MCF 10A (cell line): ENCODE measurements at regions not wholly inside any gene's neighbourhood (a gene's known extent, or its start where the extent isn't known, plus 50 kb on each side); places are given as distances from the start of the nearest gene placed in this dataset.

ENCODE experiments used
- BruUV-seq: library from RNA; stranded (reverse); fragments of 400-500 nt; replicated peaks from 2 replicates; lab custom pipeline; 2021; lab: Mats Ljungman, UMichigan
- CTCF ChIA-PET: fragments of 300-600 bp; sonication (Branson Sonifier 250); formaldehyde crosslinking; extraction: SDS; loops from one replicate; lab custom pipeline; 2021; ENCODE audit warnings: antibody characterized with exemption, inconsistent platforms; lab: Yijun Ruan, JAX
- POLR2A ChIA-PET: fragments of 300-600, 350-650 bp; sonication (Branson Sonifier 250); formaldehyde crosslinking; extraction: SDS; loops from one replicate; lab custom pipeline; 2020; ENCODE audit warnings: antibody characterized with exemption, inconsistent platforms; lab: Yijun Ruan, JAX
- DNase-seq: peaks from one replicate; pipeline ENCODE4 v3.0.0-alpha.2; 2018; ENCODE audit not compliant: unreplicated experiment
- H3K27ac Mint-ChIP-seq: one replicate; pipeline ENCODE4 v1.8.0; 2022; ENCODE audit warnings: mild to moderate bottlenecking, low read depth, mixed read lengths; ENCODE audit not compliant: unreplicated experiment
- H3K27me3 Mint-ChIP-seq: one replicate; pipeline ENCODE4 v1.8.0; 2022; ENCODE audit warnings: mixed read lengths; ENCODE audit not compliant: insufficient read depth, unreplicated experiment
- H3K36me3 Mint-ChIP-seq: one replicate; pipeline ENCODE4 v1.8.0; 2022; ENCODE audit warnings: mild to moderate bottlenecking, moderate library complexity, mixed read lengths; ENCODE audit not compliant: insufficient read depth, unreplicated experiment
- H3K4me1 Mint-ChIP-seq: one replicate; pipeline ENCODE4 v1.8.0; 2022; ENCODE audit warnings: mixed read lengths; ENCODE audit not compliant: insufficient read depth, unreplicated experiment
- H3K4me3 Mint-ChIP-seq: one replicate; pipeline ENCODE4 v1.8.0; 2022; ENCODE audit warnings: mild to moderate bottlenecking, moderate library complexity, mixed read lengths; ENCODE audit not compliant: unreplicated experiment
- H3K9me3 Mint-ChIP-seq: one replicate; pipeline ENCODE4 v1.8.0; 2022; ENCODE audit warnings: mixed read lengths; ENCODE audit not compliant: unreplicated experiment
- CTCF ChIP-seq: fragments of 200-600 bp; IDR thresholded peaks from one replicate; pipeline ENCODE4 v1.8.0; 2022; ENCODE audit warnings: antibody characterized with exemption, mild to moderate bottlenecking; ENCODE audit not compliant: unreplicated experiment
- intact Hi-C: fragments of 100-400 bp; cut with micrococcal nuclease; formaldehyde crosslinking; loops from 2 replicates; pipeline ENCODE4 v1.14.1; 2022

GRCh38 chr5:110342683-110343082 is 383.8 kb downstream of the TMEM232 start:
- peaks cover 4% of the 10 kb centered on the region for H3K4me1 Mint-ChIP-seq
- no TSS peak for BruUV-seq
- ChIA-PET CTCF (interaction anchor here (0.7 to 2.8 kb wide), 7 partner anchors 9 to 859 kb away, joined by 3 to 15 read pairs (median 3); no protein-coding TSS in a partner anchor), POLR2A (interaction anchor here (0.7 to 0.8 kb wide), 2 partner anchors 16 to 232 kb away, joined by 4 to 5 read pairs; no protein-coding TSS in a partner anchor)
- DNase-seq, result no peak
- no peaks in the 10 kb centered on the region for H3K27me3 Mint-ChIP-seq
- TF ChIP-seq CTCF, result no peak
- H3K36me3 Mint-ChIP-seq, result no peaks in the 10 kb centered on the region
- intact Hi-C loops, result loop anchor here (2.0 to 10.0 kb wide), 2 partner anchors 282 to 652 kb away; no protein-coding TSS in a partner anchor
- H3K4me3 Mint-ChIP-seq, result no peak overlapping the region
- H3K27ac Mint-ChIP-seq, result no peak overlapping the region
- H3K9me3 Mint-ChIP-seq, result no peaks in the 10 kb centered on the region

GRCh38 chr5:110343616-110344015 is 382.9 kb downstream of the TMEM232 start:
- Mint-ChIP-seq H3K27me3 (no peaks in the 10 kb centered on the region), H3K4me3 (no peak overlapping the region), H3K27ac (no peak overlapping the region), H3K4me1 (peaks cover 4% of the 10 kb centered on the region), H3K36me3 (no peaks in the 10 kb centered on the region), H3K9me3 (no peaks in the 10 kb centered on the region)
- intact Hi-C loops, result loop anchor here (2.0 to 10.0 kb wide), 2 partner anchors 281 to 653 kb away; no protein-coding TSS in a partner anchor
- no peak for TF ChIP-seq CTCF
- no TSS peak for BruUV-seq
- peak; percentile 27 for DNase-seq
- ChIA-PET CTCF (interaction anchor here (0.6 to 2.8 kb wide), 6 partner anchors 9 to 933 kb away, joined by 3 to 15 read pairs (median 3); no protein-coding TSS in a partner anchor), POLR2A (interaction anchor here (0.7 kb wide), 1 partner anchor 17 kb away, joined by 4 read pairs; no protein-coding TSS in a partner anchor)

- Mint-ChIP-seq H3K27ac (no peak overlapping the region), H3K4me1 (peaks cover 4% of the 10 kb centered on the region), H3K9me3 (no peaks in the 10 kb centered on the region), H3K27me3 (no peaks in the 10 kb centered on the region), H3K4me3 (no peak overlapping the region), H3K36me3 (no peaks in the 10 kb centered on the region)
- ChIA-PET POLR2A (no interaction called here), CTCF (no interaction called here)
- DNase-seq, result no peak
- BruUV-seq, result no TSS peak
- intact Hi-C loops, result loop anchor here (10.0 kb wide), 1 partner anchor 279 kb away; no protein-coding TSS in a partner anchor
- no peak for TF ChIP-seq CTCF
These were observed 380.8 kb downstream of the TMEM232 start for GRCh38 chr5:110345623-110346022.

GRCh38 chr5:110346893-110347358 is 379.5 kb downstream of the TMEM232 start:
- Mint-ChIP-seq H3K27ac (no peak overlapping the region), H3K4me1 (peaks cover 9% of the 10 kb centered on the region), H3K4me3 (no peak overlapping the region), H3K9me3 (no peaks in the 10 kb centered on the region), H3K27me3 (no peaks in the 10 kb centered on the region), H3K36me3 (no peaks in the 10 kb centered on the region)
- ChIA-PET CTCF (no interaction called here), POLR2A (no interaction called here)
- no peak for TF ChIP-seq CTCF
- DNase-seq, result no peak
- intact Hi-C loops, result loop anchor here (10.0 kb wide), 1 partner anchor 278 kb away; no protein-coding TSS in a partner anchor
- no TSS peak for BruUV-seq
